ENCODE measurements at regions not wholly inside any gene's neighbourhood (a gene's known extent, or its start where the extent isn't known, plus 50 kb on each side); places are given as distances from the start of the nearest gene placed in this dataset.
"Not testable (repeated sequence)": the region's sequence is repeated elsewhere in the genome, so short reads cannot be mapped to it uniquely, and the experiment has no call there.

- Mint-ChIP-seq H3K9me3 (ENCODE audit: low read depth) (peaks cover 2% of the 10 kb centered on the region), H3K36me3 (no peaks in the 10 kb centered on the region), H3K27ac (no peak overlapping the region), H3K4me1 (no peaks in the 10 kb centered on the region), H3K27me3 (peaks cover 11% of the 10 kb centered on the region), H3K4me3 (no peak overlapping the region)
- ATAC-seq, result no peak
- CTCF ChIA-PET, result no interaction called here
- no peak for DNase-seq
Observed at GRCh38 chr5:34455098-34455497, 201.0 kb upstream of the RAI14 start.

- CTCF ChIA-PET, result interaction anchor here (1.3 kb wide), 1 partner anchor 16 kb away, joined by 4 read pairs; no protein-coding TSS in a partner anchor
- ATAC-seq (no peak), DNase-seq (no peak)
- Mint-ChIP-seq H3K4me1 (peaks cover 6% of the 10 kb centered on the region), H3K4me3 (no peak overlapping the region), H3K9me3 (ENCODE audit: low read depth) (peaks cover 8% of the 10 kb centered on the region), H3K36me3 (peaks cover 2% of the 10 kb centered on the region), H3K27ac (no peak overlapping the region), H3K27me3 (peaks cover 3% of the 10 kb centered on the region)
Observed at GRCh38 chr5:34459908-34460307, 196.2 kb upstream of the RAI14 start.

GRCh38 chr5:34460496-34460895, 195.6 kb upstream of the RAI14 start:
- Mint-ChIP-seq H3K36me3 (peaks cover 2% of the 10 kb centered on the region), H3K9me3 (ENCODE audit: low read depth) (peaks cover 8% of the 10 kb centered on the region), H3K27me3 (peaks cover 3% of the 10 kb centered on the region), H3K4me3 (no peak overlapping the region), H3K27ac (no peak overlapping the region), H3K4me1 (peaks cover 10% of the 10 kb centered on the region)
- CTCF ChIA-PET, result interaction anchor here (1.3 kb wide), 1 partner anchor 16 kb away, joined by 4 read pairs; no protein-coding TSS in a partner anchor
- no peak for ATAC-seq
- no peak for DNase-seq

GRCh38 chr5:34464829-34465228, 191.3 kb upstream of the RAI14 start:
- ATAC-seq, result no peak
- no peak for DNase-seq
- Mint-ChIP-seq H3K4me3 (no peak overlapping the region), H3K27me3 (peaks cover 11% of the 10 kb centered on the region), H3K9me3 (ENCODE audit: low read depth) (peaks cover 6% of the 10 kb centered on the region), H3K4me1 (peaks cover 27% of the 10 kb centered on the region), H3K27ac (no peak overlapping the region), H3K36me3 (peaks cover 2% of the 10 kb centered on the region)
- CTCF ChIA-PET, result interaction anchor here (0.6 to 1.3 kb wide), 3 partner anchors 10 to 535 kb away, joined by 3 read pairs; no protein-coding TSS in a partner anchor

GRCh38 chr5:34465301-34465700, 190.8 kb upstream of the RAI14 start:
- not testable (repeated sequence) for H3K27ac Mint-ChIP-seq; H3K36me3 Mint-ChIP-seq; H3K4me3 Mint-ChIP-seq; ATAC-seq; H3K9me3 Mint-ChIP-seq (ENCODE audit: low read depth); DNase-seq
- CTCF ChIA-PET, result interaction anchor here (1.1 to 1.3 kb wide), 2 partner anchors 10 to 535 kb away, joined by 3 read pairs; no protein-coding TSS in a partner anchor
- Mint-ChIP-seq H3K27me3 (peaks cover 13% of the 10 kb centered on the region), H3K4me1 (peaks cover 27% of the 10 kb centered on the region)

GRCh38 chr5:34466519-34467388, 189.4 kb upstream of the RAI14 start:
- Mint-ChIP-seq H3K4me1 (peaks cover 27% of the 10 kb centered on the region), H3K27me3 (peaks cover 19% of the 10 kb centered on the region)
- H3K36me3 Mint-ChIP-seq; ATAC-seq; H3K9me3 Mint-ChIP-seq (ENCODE audit: low read depth); H3K4me3 Mint-ChIP-seq; CTCF ChIA-PET; H3K27ac Mint-ChIP-seq; DNase-seq: not testable (repeated sequence)

- Mint-ChIP-seq H3K27me3 (peaks cover 18% of the 10 kb centered on the region), H3K36me3 (no peaks in the 10 kb centered on the region), H3K27ac (no peak overlapping the region), H3K4me1 (peaks cover 27% of the 10 kb centered on the region), H3K4me3 (no peak overlapping the region), H3K9me3 (ENCODE audit: low read depth) (no peaks in the 10 kb centered on the region)
- no peak for DNase-seq
- CTCF ChIA-PET, result no interaction called here
- no peak for ATAC-seq
Observed at GRCh38 chr5:34467436-34467835, 188.7 kb upstream of the RAI14 start.

GRCh38 chr5:34467984-34468383, 188.1 kb upstream of the RAI14 start:
- not testable (repeated sequence) for ATAC-seq; H3K36me3 Mint-ChIP-seq; H3K27ac Mint-ChIP-seq; DNase-seq; H3K9me3 Mint-ChIP-seq (ENCODE audit: low read depth); H3K4me3 Mint-ChIP-seq
- Mint-ChIP-seq H3K27me3 (peaks cover 18% of the 10 kb centered on the region), H3K4me1 (peaks cover 27% of the 10 kb centered on the region)
- CTCF ChIA-PET, result interaction anchor here (1.6 kb wide), 1 partner anchor 536 kb away, joined by 3 read pairs; no protein-coding TSS in a partner anchor

- no peak overlapping the region for H3K27ac Mint-ChIP-seq
- CTCF ChIA-PET, result interaction anchor here (1.4 kb wide), 1 partner anchor 533 kb away, joined by 4 read pairs; no protein-coding TSS in a partner anchor
- no peaks in the 10 kb centered on the region for H3K9me3 Mint-ChIP-seq (ENCODE audit: low read depth)
- DNase-seq, result no peak
- H3K4me1 Mint-ChIP-seq, result peaks cover 20% of the 10 kb centered on the region
- H3K4me3 Mint-ChIP-seq, result no peak overlapping the region
- ATAC-seq, result no peak
- H3K27me3 Mint-ChIP-seq, result peaks cover 18% of the 10 kb centered on the region
- H3K36me3 Mint-ChIP-seq, result no peaks in the 10 kb centered on the region
Observed at GRCh38 chr5:34469971-34470370, 186.2 kb upstream of the RAI14 start.

- H3K27ac Mint-ChIP-seq, result no peak overlapping the region
- H3K4me3 Mint-ChIP-seq, result no peak overlapping the region
- H3K9me3 Mint-ChIP-seq (ENCODE audit: low read depth), result no peaks in the 10 kb centered on the region
- no peaks in the 10 kb centered on the region for H3K36me3 Mint-ChIP-seq
- ATAC-seq (peak; percentile 51), DNase-seq (no peak)
- CTCF ChIA-PET, result interaction anchor here (1.0 to 3.2 kb wide), 5 partner anchors 11 to 528 kb away, joined by 3 to 21 read pairs (median 4); no protein-coding TSS in a partner anchor
- no peaks in the 10 kb centered on the region for H3K4me1 Mint-ChIP-seq
- H3K27me3 Mint-ChIP-seq, result peaks cover 24% of the 10 kb centered on the region
Observed at GRCh38 chr5:34474573-34475021, 181.5 kb upstream of the RAI14 start.

GRCh38 chr5:34475249-34475966, 180.7 kb upstream of the RAI14 start:
- Mint-ChIP-seq H3K4me1 (no peaks in the 10 kb centered on the region), H3K4me3 (no peak overlapping the region), H3K9me3 (ENCODE audit: low read depth) (no peaks in the 10 kb centered on the region), H3K36me3 (no peaks in the 10 kb centered on the region), H3K27me3 (peaks cover 22% of the 10 kb centered on the region), H3K27ac (no peak overlapping the region)
- DNase-seq (no peak), ATAC-seq (no peak)
- CTCF ChIA-PET, result interaction anchor here (0.6 to 3.2 kb wide), 8 partner anchors 10 to 528 kb away, joined by 3 to 21 read pairs (median 4); no protein-coding TSS in a partner anchor

GRCh38 chr5:34476941-34477565, 179.1 kb upstream of the RAI14 start:
- peaks cover 19% of the 10 kb centered on the region for H3K27me3 Mint-ChIP-seq
- DNase-seq (no peak), ATAC-seq (no peak)
- H3K36me3 Mint-ChIP-seq, result no peaks in the 10 kb centered on the region
- no peaks in the 10 kb centered on the region for H3K4me1 Mint-ChIP-seq
- no peak overlapping the region for H3K27ac Mint-ChIP-seq
- H3K9me3 Mint-ChIP-seq (ENCODE audit: low read depth), result no peaks in the 10 kb centered on the region
- H3K4me3 Mint-ChIP-seq, result no peak overlapping the region
- CTCF ChIA-PET, result interaction anchor here (1.7 to 3.2 kb wide), 2 partner anchors 8 to 17 kb away, joined by 4 to 21 read pairs; no protein-coding TSS in a partner anchor
